PC-3 (cell line): ENCODE measurements at regions not wholly inside any gene's neighbourhood (a gene's known extent, or its start where the extent isn't known, plus 50 kb on each side); places are given as distances from the start of the nearest gene placed in this dataset.

Source experiments
- EZH2phosphoT487 ChIP-seq: fragments of 300-600 bp; sonication (generic); IDR thresholded peaks from 2 replicates; pipeline ENCODE4 v1.6.1; 2018; ENCODE audit warnings: mild to moderate bottlenecking, antibody characterized with exemption, low read length, borderline replicate concordance
- TF ChIP-seq, protein P1 (sequence below): fragments of 300-600 bp; sonication (generic); conservative IDR thresholded peaks from 2 replicates; pipeline ENCODE4 v1.5.1; 2017; ENCODE audit warnings: antibody characterized with exemption, low read depth, mild to moderate bottlenecking, low read length

- TF ChIP-seq, protein P1, sequence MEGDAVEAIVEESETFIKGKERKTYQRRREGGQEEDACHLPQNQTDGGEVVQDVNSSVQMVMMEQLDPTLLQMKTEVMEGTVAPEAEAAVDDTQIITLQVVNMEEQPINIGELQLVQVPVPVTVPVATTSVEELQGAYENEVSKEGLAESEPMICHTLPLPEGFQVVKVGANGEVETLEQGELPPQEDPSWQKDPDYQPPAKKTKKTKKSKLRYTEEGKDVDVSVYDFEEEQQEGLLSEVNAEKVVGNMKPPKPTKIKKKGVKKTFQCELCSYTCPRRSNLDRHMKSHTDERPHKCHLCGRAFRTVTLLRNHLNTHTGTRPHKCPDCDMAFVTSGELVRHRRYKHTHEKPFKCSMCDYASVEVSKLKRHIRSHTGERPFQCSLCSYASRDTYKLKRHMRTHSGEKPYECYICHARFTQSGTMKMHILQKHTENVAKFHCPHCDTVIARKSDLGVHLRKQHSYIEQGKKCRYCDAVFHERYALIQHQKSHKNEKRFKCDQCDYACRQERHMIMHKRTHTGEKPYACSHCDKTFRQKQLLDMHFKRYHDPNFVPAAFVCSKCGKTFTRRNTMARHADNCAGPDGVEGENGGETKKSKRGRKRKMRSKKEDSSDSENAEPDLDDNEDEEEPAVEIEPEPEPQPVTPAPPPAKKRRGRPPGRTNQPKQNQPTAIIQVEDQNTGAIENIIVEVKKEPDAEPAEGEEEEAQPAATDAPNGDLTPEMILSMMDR, result no peak
- no peak for TF ChIP-seq EZH2phosphoT487
Observed at GRCh38 chr18:23320709-23321236, 132.3 kb upstream of the RIOK3 start.
